ENCODE measurements at regions not wholly inside any gene's neighbourhood (a gene's known extent, or its start where the extent isn't known, plus 50 kb on each side); places are given as distances from the start of the nearest gene placed in this dataset.

GRCh38 chr15:31485431-31485830 lies 158.8 kb downstream of the KLF13 start:
- no peak overlapping the region for H3K4me3 ChIP-seq (ENCODE audit: low read depth, low read length)
- no peak for TF ChIP-seq CTCF (conservative IDR thresholded peaks at IDR 0.05; ENCODE audit: low read depth, low read length)
- DNase-seq (ENCODE audit: low read depth): no peak

DNA sequence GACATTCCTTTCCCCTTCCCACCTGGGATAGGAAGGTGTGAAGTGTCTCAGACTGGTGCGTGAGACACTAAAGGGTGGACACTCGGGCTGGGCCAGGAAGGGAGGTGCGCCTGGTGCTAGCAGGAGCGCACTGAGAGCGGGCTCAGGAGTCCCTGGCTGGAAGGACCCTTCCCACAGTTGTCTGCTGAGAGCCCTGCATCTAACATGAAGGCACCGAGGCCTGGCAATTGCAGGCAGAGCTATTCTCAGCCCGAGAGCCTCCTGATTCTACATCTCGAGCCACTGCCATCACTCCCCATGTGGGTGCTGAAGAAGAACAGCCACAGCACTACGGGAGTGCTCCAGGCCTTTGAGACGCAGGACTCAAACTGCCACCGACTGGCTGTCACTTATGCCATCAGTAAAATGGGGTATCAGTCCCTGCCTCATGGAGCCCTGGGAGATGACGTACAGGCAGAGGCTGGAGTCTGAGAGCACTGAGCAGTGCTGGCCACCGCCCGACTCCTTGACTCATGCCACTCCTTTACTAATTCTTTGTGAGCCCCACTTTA lies 159.4 kb downstream of the KLF13 start:
- no peak for TF ChIP-seq CTCF (conservative IDR thresholded peaks at IDR 0.05; ENCODE audit: low read depth, low read length)
- H3K4me3 ChIP-seq (ENCODE audit: low read depth, low read length): no peak overlapping the region
- no peak for DNase-seq (ENCODE audit: low read depth)

DNA sequence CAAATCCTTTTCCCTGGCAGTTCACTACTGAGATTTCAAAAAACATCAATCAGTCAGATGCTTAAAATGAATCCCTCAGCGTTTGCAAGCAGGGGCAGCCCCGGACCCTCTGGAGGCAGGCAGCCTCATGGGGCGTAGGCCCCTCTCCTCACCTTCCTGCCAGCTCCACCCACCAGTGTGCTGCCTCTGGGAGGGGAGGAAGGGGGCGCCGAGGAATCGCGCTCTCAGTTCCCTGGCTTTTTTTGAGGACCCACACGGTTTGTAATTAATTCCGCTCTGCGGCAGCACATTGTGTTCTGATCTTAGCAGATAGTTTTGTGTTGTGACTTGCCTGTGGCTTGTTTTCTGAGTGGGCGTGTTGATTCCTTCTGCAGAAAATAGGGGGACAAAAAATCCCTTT lies 159.9 kb downstream of the KLF13 start:
- DNase-seq (ENCODE audit: low read depth): no peak
- H3K4me3 ChIP-seq (ENCODE audit: low read depth, low read length): no peak overlapping the region
- TF ChIP-seq CTCF (conservative IDR thresholded peaks at IDR 0.05; ENCODE audit: low read depth, low read length): no peak

- no peak overlapping the region for H3K4me3 ChIP-seq (ENCODE audit: low read depth, low read length)
- DNase-seq (ENCODE audit: low read depth): no peak
- no peak for TF ChIP-seq CTCF (conservative IDR thresholded peaks at IDR 0.05; ENCODE audit: low read depth, low read length)
Measured at GRCh38 chr15:31486906-31487695, 160.5 kb downstream of the KLF13 start.

DNA sequence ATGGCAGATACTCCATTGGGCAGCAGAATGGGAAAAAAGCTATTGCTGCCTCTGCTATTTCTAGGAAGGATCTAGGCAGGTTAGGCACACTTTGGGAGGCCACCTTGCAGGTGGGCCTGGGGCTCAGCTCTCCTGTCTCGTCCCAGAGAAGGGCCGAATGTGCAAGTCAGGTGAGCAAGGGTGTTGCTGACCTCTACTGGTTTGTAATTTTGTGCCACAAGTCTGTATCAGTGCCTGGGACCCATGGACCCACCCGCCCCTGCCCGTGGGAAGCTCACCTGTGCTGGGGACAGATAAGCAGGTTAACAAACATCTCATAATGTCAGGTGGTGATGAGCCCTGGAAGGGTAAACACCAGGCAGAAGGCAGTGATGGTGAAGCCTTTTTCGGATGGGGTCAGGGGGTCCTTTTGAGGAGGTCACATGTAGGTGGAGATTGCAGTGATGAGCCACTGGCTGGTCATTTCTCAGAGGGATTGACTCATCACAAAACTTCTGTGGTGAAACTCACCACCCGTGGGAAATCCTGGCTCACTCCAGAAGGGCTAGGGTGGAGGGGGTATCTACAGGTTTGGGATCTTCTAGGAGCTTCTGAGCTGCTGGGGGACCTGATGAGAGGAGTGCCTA lies 161.3 kb downstream of the KLF13 start:
- no peak overlapping the region for H3K4me3 ChIP-seq (ENCODE audit: low read depth, low read length)
- TF ChIP-seq CTCF (conservative IDR thresholded peaks at IDR 0.05; ENCODE audit: low read depth, low read length): no peak
- no peak for DNase-seq (ENCODE audit: low read depth)

DNA sequence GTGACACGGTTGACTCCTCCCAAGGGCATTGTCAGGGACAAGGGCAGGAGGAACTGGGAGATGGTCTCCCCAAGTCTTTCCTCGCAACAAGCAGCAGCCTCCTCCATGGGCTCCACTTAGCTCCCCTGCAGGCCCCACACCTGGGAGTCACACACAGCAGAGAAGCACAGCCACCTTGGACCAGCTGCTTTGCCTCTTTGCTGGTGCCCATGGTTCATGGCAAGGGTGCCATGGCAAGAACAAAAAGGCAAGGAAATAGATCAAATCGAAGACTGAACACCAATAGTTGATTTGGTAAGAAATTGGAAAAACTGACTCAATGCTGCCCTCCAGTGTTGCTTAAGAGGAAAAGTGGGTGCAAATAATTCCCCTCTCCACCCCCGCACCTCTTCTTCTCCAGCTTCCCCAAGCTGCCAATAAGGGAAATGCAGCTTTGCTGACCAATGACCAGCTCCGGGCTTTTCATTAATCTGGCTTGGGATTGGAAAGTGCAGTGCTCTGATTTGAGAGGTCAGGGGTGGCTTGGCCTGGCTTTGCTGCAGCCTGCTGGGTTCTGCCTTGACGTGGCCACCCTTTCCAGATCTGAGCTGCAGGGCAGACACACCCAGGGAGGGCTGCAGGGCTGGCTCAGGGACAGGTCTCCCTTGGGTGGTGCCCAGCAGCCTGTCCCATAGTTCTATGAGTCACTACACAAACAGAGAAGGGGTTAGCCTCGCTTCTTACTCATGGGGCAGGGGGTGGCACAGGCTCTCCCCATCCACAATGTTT lies 162.0 kb downstream of the KLF13 start:
- TF ChIP-seq CTCF (conservative IDR thresholded peaks at IDR 0.05; ENCODE audit: low read depth, low read length): peak; percentile 87
- peak; percentile 63 for DNase-seq (ENCODE audit: low read depth)
- no peak overlapping the region for H3K4me3 ChIP-seq (ENCODE audit: low read depth, low read length)
